SU-DHL-6 (cell line): ENCODE measurements at regions not wholly inside any gene's neighbourhood (a gene's known extent, or its start where the extent isn't known, plus 50 kb on each side); places are given as distances from the start of the nearest gene placed in this dataset.

ENCODE experiments used
- EZH2phosphoT487 ChIP-seq: fragments of 200-600 bp; sonication (generic), shearing (Covaris generic); conservative IDR thresholded peaks from 2 replicates; pipeline ENCODE4 v1.6.1; 2018; ENCODE audit warnings: mild to moderate bottlenecking, antibody characterized with exemption, low read length, moderate library complexity, mixed read lengths
- TF ChIP-seq, protein P1 (sequence below): fragments of 200-600 bp; sonication (generic); IDR thresholded peaks from one replicate; pipeline ENCODE4 v1.5.1; 2017; ENCODE audit warnings: antibody characterized with exemption, mild to moderate bottlenecking, low read length, moderate library complexity; ENCODE audit not compliant: insufficient read depth, poor library complexity, severe bottlenecking

DNA sequence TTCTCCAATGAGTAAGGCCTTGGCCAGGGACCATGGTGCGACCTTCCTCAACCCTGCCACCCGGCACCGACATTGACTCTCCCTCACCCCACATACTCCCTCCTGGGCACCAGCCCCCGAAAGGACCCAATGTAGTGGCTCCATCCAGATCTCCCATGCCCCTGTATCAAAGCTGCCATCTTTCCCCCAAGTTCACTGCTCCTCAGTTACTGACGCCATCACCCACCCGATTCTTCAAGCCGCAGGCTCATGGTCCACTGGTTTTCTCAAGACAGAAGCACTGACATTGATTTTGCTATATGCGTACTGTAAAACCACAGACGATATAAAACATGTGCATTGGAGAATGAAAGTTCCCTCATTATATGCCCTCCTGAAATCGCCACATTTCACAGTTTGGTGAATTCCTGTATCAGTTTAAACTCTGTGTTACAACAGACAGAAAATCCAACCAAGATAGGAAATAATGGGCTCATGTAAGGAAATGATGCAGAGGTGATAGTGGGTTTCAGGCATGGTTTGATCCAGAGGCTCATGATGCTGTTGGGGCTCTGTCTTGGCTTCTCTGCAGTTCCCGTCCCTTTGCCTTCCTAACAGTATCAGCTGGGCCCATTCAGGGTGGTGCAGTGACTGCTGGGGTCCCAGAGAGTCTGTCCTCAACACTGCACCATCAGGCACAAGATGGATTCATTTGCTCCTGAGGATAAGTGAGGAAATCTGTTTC is 207.3 kb upstream of the IER5L start:
- TF ChIP-seq, protein P1, sequence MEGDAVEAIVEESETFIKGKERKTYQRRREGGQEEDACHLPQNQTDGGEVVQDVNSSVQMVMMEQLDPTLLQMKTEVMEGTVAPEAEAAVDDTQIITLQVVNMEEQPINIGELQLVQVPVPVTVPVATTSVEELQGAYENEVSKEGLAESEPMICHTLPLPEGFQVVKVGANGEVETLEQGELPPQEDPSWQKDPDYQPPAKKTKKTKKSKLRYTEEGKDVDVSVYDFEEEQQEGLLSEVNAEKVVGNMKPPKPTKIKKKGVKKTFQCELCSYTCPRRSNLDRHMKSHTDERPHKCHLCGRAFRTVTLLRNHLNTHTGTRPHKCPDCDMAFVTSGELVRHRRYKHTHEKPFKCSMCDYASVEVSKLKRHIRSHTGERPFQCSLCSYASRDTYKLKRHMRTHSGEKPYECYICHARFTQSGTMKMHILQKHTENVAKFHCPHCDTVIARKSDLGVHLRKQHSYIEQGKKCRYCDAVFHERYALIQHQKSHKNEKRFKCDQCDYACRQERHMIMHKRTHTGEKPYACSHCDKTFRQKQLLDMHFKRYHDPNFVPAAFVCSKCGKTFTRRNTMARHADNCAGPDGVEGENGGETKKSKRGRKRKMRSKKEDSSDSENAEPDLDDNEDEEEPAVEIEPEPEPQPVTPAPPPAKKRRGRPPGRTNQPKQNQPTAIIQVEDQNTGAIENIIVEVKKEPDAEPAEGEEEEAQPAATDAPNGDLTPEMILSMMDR = no peak
- no peak for TF ChIP-seq EZH2phosphoT487
